Sigmoid colon (tissue), 4 donors: ENCODE measurements at regions not wholly inside any gene's neighbourhood (a gene's known extent, or its start where the extent isn't known, plus 50 kb on each side); places are given as distances from the start of the nearest gene placed in this dataset.

Experiments used
- CTCF ChIP-seq, 4 experiments: fragments of 450-650 bp in 3 of 4; fragments of 200-600 bp in 1 of 4; IDR thresholded peaks; one replicate each; pipeline ENCODE4 v1.5.1; 2016 to 2019; ENCODE audit warnings: antibody characterized with exemption in 4 of 4, mild to moderate bottlenecking in 3 of 4, moderate library complexity in 2 of 4
- EP300 ChIP-seq, 4 donors: sonication (generic); formaldehyde crosslinking; IDR thresholded peaks; one replicate each; pipeline ENCODE4 v1.6.1; 2017; ENCODE audit warnings: antibody characterized with exemption in 4 of 4
- POLR2A ChIP-seq, 2 donors: fragments of 450-650 bp; IDR thresholded peaks; one replicate each; pipeline ENCODE4 v1.6.1; 2016; ENCODE audit warnings: antibody characterized with exemption in 2 of 2, mild to moderate bottlenecking in 2 of 2, moderate library complexity in 2 of 2
- POLR2AphosphoS5 ChIP-seq, 4 donors: sonication (generic); formaldehyde crosslinking; IDR thresholded peaks; one replicate each; pipeline ENCODE4 v1.6.1; 2017; ENCODE audit warnings: antibody characterized with exemption in 4 of 4

- TF ChIP-seq CTCF (IDR thresholded peaks at IDR 0.05) (no peak), EP300 (IDR thresholded peaks at IDR 0.05) (no peak), POLR2A (IDR thresholded peaks at IDR 0.05) (no peak), POLR2AphosphoS5 (IDR thresholded peaks at IDR 0.05) (no peak)
Measured at GRCh38 chr15:87151202-87151748, 1071.6 kb downstream of the AGBL1 start.
